AG09309 (cell line): ENCODE measurements at regions not wholly inside any gene's neighbourhood (a gene's known extent, or its start where the extent isn't known, plus 50 kb on each side); places are given as distances from the start of the nearest gene placed in this dataset.
"Not testable (repeated sequence)": the region's sequence is repeated elsewhere in the genome, so short reads cannot be mapped to it uniquely, and the experiment has no call there.

ENCODE experiments used
- DNase-seq: peaks from one replicate; pipeline ENCODE4 v3.0.0-alpha.2; 2010; ENCODE audit warnings: low read depth
- H3K4me3 ChIP-seq: 2 replicates; pipeline ENCODE4 v1.5.1; 2011; ENCODE audit warnings: mild to moderate bottlenecking, low read depth, low read length, moderate library complexity; ENCODE audit not compliant: control insufficient read depth
- TF ChIP-seq, protein P1 (sequence below): IDR thresholded peaks from 2 replicates; pipeline ENCODE4 v1.5.1; 2011; ENCODE audit warnings: mild to moderate bottlenecking, low read depth, low read length, inconsistent platforms; ENCODE audit not compliant: insufficient read depth, control insufficient read depth; ENCODE audit errors: missing control alignments

DNA sequence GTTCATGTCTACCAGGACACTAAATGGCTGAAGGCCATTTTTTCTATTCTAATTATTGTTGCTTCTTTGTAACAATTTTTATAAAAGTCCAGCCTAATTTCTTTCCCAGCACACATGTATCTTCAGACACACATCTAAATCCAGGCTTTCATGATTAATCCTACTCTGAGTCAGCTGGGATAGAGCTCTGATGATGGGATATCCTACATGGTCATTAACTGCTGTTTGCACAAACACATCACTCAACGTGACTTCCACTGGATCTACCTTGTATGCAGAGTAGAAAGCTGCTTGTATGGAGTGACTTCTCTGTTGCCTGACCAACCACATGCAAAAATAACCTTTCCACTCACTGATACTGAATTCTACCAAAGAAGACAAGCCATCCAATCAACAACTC, 260.9 kb downstream of the AHR start:
- no peak overlapping the region for H3K4me3 ChIP-seq
- no peak for DNase-seq
- TF ChIP-seq, protein P1, sequence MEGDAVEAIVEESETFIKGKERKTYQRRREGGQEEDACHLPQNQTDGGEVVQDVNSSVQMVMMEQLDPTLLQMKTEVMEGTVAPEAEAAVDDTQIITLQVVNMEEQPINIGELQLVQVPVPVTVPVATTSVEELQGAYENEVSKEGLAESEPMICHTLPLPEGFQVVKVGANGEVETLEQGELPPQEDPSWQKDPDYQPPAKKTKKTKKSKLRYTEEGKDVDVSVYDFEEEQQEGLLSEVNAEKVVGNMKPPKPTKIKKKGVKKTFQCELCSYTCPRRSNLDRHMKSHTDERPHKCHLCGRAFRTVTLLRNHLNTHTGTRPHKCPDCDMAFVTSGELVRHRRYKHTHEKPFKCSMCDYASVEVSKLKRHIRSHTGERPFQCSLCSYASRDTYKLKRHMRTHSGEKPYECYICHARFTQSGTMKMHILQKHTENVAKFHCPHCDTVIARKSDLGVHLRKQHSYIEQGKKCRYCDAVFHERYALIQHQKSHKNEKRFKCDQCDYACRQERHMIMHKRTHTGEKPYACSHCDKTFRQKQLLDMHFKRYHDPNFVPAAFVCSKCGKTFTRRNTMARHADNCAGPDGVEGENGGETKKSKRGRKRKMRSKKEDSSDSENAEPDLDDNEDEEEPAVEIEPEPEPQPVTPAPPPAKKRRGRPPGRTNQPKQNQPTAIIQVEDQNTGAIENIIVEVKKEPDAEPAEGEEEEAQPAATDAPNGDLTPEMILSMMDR = no peak

DNA sequence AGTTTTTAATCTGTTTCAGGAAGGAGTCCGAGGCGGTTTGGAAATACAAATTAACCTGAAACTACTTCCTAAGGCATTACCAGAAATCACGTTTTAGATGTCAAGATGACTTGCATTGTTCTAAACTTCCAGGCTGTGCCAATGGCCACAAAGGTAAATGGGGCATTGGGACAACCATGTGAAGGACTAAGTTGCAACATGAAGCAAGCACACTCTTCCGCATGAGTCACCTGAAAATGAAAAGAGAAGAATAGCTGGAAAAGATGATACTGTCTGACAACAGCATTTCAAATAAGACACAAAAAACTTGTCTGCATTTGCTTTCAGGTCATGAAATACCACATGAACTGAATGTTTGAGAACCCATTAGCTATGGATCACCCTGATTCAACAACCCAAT, 262.1 kb downstream of the AHR start:
- TF ChIP-seq, protein P1 = no peak
- DNase-seq = no peak
- no peak overlapping the region for H3K4me3 ChIP-seq

DNA sequence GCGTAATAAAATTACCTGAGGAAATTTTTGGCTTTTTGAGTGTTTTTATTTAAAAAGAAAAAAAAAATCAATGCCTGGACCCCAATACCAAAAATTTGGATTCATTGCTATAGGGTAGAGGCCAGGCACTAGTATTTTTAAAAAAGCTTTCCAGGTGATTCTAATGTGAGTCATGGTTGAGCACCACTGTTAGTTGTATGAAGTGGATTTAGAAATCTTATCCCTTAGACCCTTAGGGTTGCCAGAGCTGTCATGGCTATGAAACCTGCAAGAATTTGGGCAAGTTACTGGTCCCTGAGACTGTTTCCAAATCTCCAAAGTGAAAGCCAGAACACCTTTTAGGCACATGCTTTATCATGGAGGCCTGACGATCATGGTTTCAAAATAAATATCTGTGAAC, 262.5 kb downstream of the AHR start:
- no peak for DNase-seq
- TF ChIP-seq, protein P1 = no peak
- no peak overlapping the region for H3K4me3 ChIP-seq

GRCh38 chr7:17564678-17565212, 266.3 kb downstream of the AHR start:
- TF ChIP-seq, protein P1 = no peak
- DNase-seq = peak; percentile 71
- H3K4me3 ChIP-seq = no peak overlapping the region

DNA sequence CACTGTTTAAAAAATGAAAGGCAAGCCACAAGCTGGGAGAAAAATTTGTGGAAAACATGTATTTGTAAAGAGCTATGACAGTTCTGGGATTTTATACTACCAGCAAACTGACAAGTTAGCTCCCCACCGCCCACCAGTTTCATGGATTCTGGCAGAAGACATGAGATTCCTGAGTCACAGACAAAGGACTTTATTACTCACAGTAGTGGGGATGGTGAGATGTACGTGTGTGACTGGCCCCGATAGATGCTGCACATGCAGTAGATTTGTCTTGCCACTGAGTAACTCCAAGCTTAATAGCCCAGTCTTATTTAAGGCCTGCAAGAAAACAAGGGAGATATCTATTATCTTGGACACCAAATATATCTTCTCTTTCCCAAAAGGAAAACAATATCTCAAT, 281.7 kb downstream of the AHR start:
- DNase-seq = no peak
- TF ChIP-seq, protein P1 = no peak
- no peak overlapping the region for H3K4me3 ChIP-seq

- no peak for DNase-seq
- TF ChIP-seq, protein P1 = no peak
- no peak overlapping the region for H3K4me3 ChIP-seq
Observed at GRCh38 chr7:17580856-17581255, 282.4 kb downstream of the AHR start.

DNA sequence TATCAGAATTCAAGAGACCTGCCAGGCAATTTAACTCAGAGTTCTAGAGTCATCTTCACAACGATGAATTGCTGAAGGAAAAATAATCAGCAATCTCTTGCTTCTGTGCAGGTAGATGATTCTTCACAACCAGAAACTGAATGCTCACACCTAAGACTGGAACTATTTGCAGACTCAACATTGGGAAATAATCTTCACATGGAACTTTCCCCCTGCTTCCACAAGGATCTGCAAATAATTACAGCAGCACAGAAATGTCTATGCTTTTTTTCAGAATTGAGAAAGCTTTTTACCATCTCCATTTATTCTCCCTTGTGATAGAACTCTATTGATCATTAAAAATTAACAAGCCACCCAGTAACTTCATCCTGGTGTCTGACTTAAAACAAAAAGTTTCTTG, 282.8 kb downstream of the AHR start:
- H3K4me3 ChIP-seq = no peak overlapping the region
- no peak for DNase-seq
- TF ChIP-seq, protein P1 = no peak

- DNase-seq, H3K4me3 ChIP-seq: not testable (repeated sequence)
Observed at GRCh38 chr7:17582696-17583095, 284.2 kb downstream of the AHR start.
